ENCODE measurements at regions not wholly inside any gene's neighbourhood (a gene's known extent, or its start where the extent isn't known, plus 50 kb on each side); places are given as distances from the start of the nearest gene placed in this dataset.

- peaks cover 0 to 6% (median 3%) of the 10 kb centered on the region in 3 donors for H3K36me3 Mint-ChIP-seq
- no peak overlapping the region for H3K4me3 Mint-ChIP-seq
- H3K27me3 Mint-ChIP-seq: peaks cover 11 to 62% (median 19%) of the 10 kb centered on the region in 5 donors
- no peak overlapping the region for H3K27ac Mint-ChIP-seq
- no peaks in the 10 kb centered on the region for H3K4me1 Mint-ChIP-seq
- no peak for DNase-seq
- H3K9me3 Mint-ChIP-seq: peaks cover 0 to 6% (median 2%) of the 10 kb centered on the region in 9 donors
- POLR2A ChIA-PET: no interaction called here
- no peak for ATAC-seq
Observed at GRCh38 chr14:24744641-24745040, 110.7 kb upstream of the GZMB start.

GRCh38 chr14:24741871-24742270 is 107.9 kb upstream of the GZMB start:
- H3K4me1 Mint-ChIP-seq: no peaks in the 10 kb centered on the region
- no peak overlapping the region for H3K27ac Mint-ChIP-seq
- no peaks in the 10 kb centered on the region for H3K36me3 Mint-ChIP-seq
- no peak for DNase-seq
- H3K4me3 Mint-ChIP-seq: no peak overlapping the region
- POLR2A ChIA-PET: no interaction called here
- H3K9me3 Mint-ChIP-seq: peaks cover 0 to 6% (median 0%) of the 10 kb centered on the region in 9 donors
- no peak for ATAC-seq
- peaks cover 6 to 45% (median 19%) of the 10 kb centered on the region in 5 donors for H3K27me3 Mint-ChIP-seq

GRCh38 chr14:24735984-24736630 is 102.1 kb upstream of the GZMB start:
- Mint-ChIP-seq H3K27ac (no peak overlapping the region), H3K4me3 (no peak overlapping the region)

GRCh38 chr14:24734917-24735500 is 101.0 kb upstream of the GZMB start:
- Mint-ChIP-seq H3K4me1 (peaks cover 0 to 6% (median 2%) of the 10 kb centered on the region in 4 donors), H3K9me3 (peaks cover 0 to 2% (median 0%) of the 10 kb centered on the region in 9 donors), H3K36me3 (no peaks in the 10 kb centered on the region), H3K27me3 (peaks cover 2 to 29% (median 9%) of the 10 kb centered on the region in 5 donors), H3K27ac (no peak overlapping the region), H3K4me3 (no peak overlapping the region)
- POLR2A ChIA-PET: no interaction called here
- ATAC-seq: no peak
- DNase-seq: peak in 2 of 10 donors; percentile 23 to 32

More at GRCh38 chr14:24735984-24736630, 102.1 kb upstream of the GZMB start:
- H3K36me3 Mint-ChIP-seq: no peaks in the 10 kb centered on the region
- H3K4me1 Mint-ChIP-seq: peaks cover 0 to 6% (median 2%) of the 10 kb centered on the region in 4 donors
- peaks cover 0 to 2% (median 0%) of the 10 kb centered on the region in 9 donors for H3K9me3 Mint-ChIP-seq
- POLR2A ChIA-PET: no interaction called here
- peaks cover 2 to 29% (median 9%) of the 10 kb centered on the region in 5 donors for H3K27me3 Mint-ChIP-seq
- ATAC-seq (no peak), DNase-seq (no peak)

GRCh38 chr14:24726480-24726879 is 92.5 kb upstream of the GZMB start:
- ATAC-seq (no peak), DNase-seq (peak in 1 of 10 donors; percentile 63)
- POLR2A ChIA-PET: no interaction called here
- Mint-ChIP-seq H3K27ac (no peak overlapping the region), H3K4me3 (no peak overlapping the region), H3K36me3 (peaks cover 0 to 17% (median 2%) of the 10 kb centered on the region in 3 donors), H3K27me3 (peaks cover 7 to 58% (median 20%) of the 10 kb centered on the region in 5 donors), H3K9me3 (peaks cover 0 to 23% (median 10%) of the 10 kb centered on the region in 9 donors), H3K4me1 (no peaks in the 10 kb centered on the region)

- DNase-seq: no peak
- POLR2A ChIA-PET: no interaction called here
Observed at GRCh38 chr14:24725311-24725710, 91.3 kb upstream of the GZMB start.

GRCh38 chr14:24721775-24722174 is 87.8 kb upstream of the GZMB start:
- DNase-seq (no peak), ATAC-seq (no peak)
- H3K4me1 Mint-ChIP-seq: no peaks in the 10 kb centered on the region
- peaks cover 7 to 40% (median 17%) of the 10 kb centered on the region in 5 donors for H3K27me3 Mint-ChIP-seq
- no peaks in the 10 kb centered on the region for H3K36me3 Mint-ChIP-seq
- H3K4me3 Mint-ChIP-seq: no peak overlapping the region
- no peaks in the 10 kb centered on the region for H3K9me3 Mint-ChIP-seq
- no peak overlapping the region for H3K27ac Mint-ChIP-seq
- POLR2A ChIA-PET: no interaction called here

More at GRCh38 chr14:24725311-24725710, 91.3 kb upstream of the GZMB start:
- Mint-ChIP-seq H3K4me1 (no peaks in the 10 kb centered on the region), H3K4me3 (no peak overlapping the region), H3K9me3 (peaks cover 0 to 23% (median 10%) of the 10 kb centered on the region in 9 donors), H3K27me3 (peaks cover 7 to 59% (median 20%) of the 10 kb centered on the region in 5 donors), H3K36me3 (peaks cover 0 to 17% (median 2%) of the 10 kb centered on the region in 3 donors), H3K27ac (no peak overlapping the region)
- ATAC-seq: no peak

GRCh38 chr14:24715239-24715638 is 81.2 kb upstream of the GZMB start:
- H3K27me3 Mint-ChIP-seq: peaks cover 8 to 27% (median 13%) of the 10 kb centered on the region in 5 donors
- DNase-seq: no peak
- POLR2A ChIA-PET: no interaction called here
- peaks cover 0 to 3% (median 0%) of the 10 kb centered on the region in 4 donors for H3K4me1 Mint-ChIP-seq
- no peak for ATAC-seq
- no peaks in the 10 kb centered on the region for H3K9me3 Mint-ChIP-seq
- H3K27ac Mint-ChIP-seq: no peak overlapping the region
- no peaks in the 10 kb centered on the region for H3K36me3 Mint-ChIP-seq
- no peak overlapping the region for H3K4me3 Mint-ChIP-seq

GRCh38 chr14:24713404-24713803 is 79.4 kb upstream of the GZMB start:
- ATAC-seq (no peak), DNase-seq (no peak)
- Mint-ChIP-seq H3K36me3 (no peaks in the 10 kb centered on the region), H3K27me3 (peaks cover 6 to 27% (median 13%) of the 10 kb centered on the region in 5 donors), H3K4me3 (no peak overlapping the region), H3K27ac (no peak overlapping the region), H3K4me1 (peaks cover 0 to 6% (median 0%) of the 10 kb centered on the region in 4 donors), H3K9me3 (no peaks in the 10 kb centered on the region)
- POLR2A ChIA-PET: no interaction called here

- no peak for DNase-seq
- no peaks in the 10 kb centered on the region for H3K36me3 Mint-ChIP-seq
- H3K27ac Mint-ChIP-seq: no peak overlapping the region
- H3K4me1 Mint-ChIP-seq: peaks cover 0 to 6% (median 0%) of the 10 kb centered on the region in 4 donors
- no peak for ATAC-seq
- no peak overlapping the region for H3K4me3 Mint-ChIP-seq
- peaks cover 6 to 27% (median 13%) of the 10 kb centered on the region in 5 donors for H3K27me3 Mint-ChIP-seq
- POLR2A ChIA-PET: no interaction called here
- H3K9me3 Mint-ChIP-seq: no peaks in the 10 kb centered on the region
Observed at GRCh38 chr14:24712909-24713308, 78.9 kb upstream of the GZMB start.

- POLR2A ChIA-PET: no interaction called here
- no peak for ATAC-seq
- H3K4me1 Mint-ChIP-seq: peaks cover 0 to 6% (median 0%) of the 10 kb centered on the region in 4 donors
- no peaks in the 10 kb centered on the region for H3K9me3 Mint-ChIP-seq
- H3K27me3 Mint-ChIP-seq: peaks cover 6 to 27% (median 13%) of the 10 kb centered on the region in 5 donors
- no peak overlapping the region for H3K4me3 Mint-ChIP-seq
- H3K27ac Mint-ChIP-seq: no peak overlapping the region
- DNase-seq: no peak
- no peaks in the 10 kb centered on the region for H3K36me3 Mint-ChIP-seq
Observed at GRCh38 chr14:24712374-24712773, 78.4 kb upstream of the GZMB start.

- no peaks in the 10 kb centered on the region for H3K9me3 Mint-ChIP-seq
- peaks cover 0 to 14% (median 0%) of the 10 kb centered on the region in 4 donors for H3K4me1 Mint-ChIP-seq
- DNase-seq (peak in 9 of 10 donors; percentile 11 to 67 (median 45)), ATAC-seq (peak; percentile 55 to 57)
- no peak overlapping the region for H3K27ac Mint-ChIP-seq
- H3K36me3 Mint-ChIP-seq: no peaks in the 10 kb centered on the region
- POLR2A ChIA-PET: interaction anchor here (0.6 kb wide), 1 partner anchor 95 kb away, joined by 4 read pairs; no protein-coding TSS in a partner anchor
- H3K27me3 Mint-ChIP-seq: peaks cover 0 to 15% (median 6%) of the 10 kb centered on the region in 5 donors
- no peak overlapping the region for H3K4me3 Mint-ChIP-seq
Observed at GRCh38 chr14:24710403-24711112, 76.6 kb upstream of the GZMB start.

GRCh38 chr14:24708684-24709083 is 74.7 kb upstream of the GZMB start:
- H3K4me1 Mint-ChIP-seq: peaks cover 0 to 30% (median 0%) of the 10 kb centered on the region in 4 donors
- peak overlapping the region in 1 of 10 donors; percentile 65 for H3K27ac Mint-ChIP-seq
- no peaks in the 10 kb centered on the region for H3K9me3 Mint-ChIP-seq
- no peak for DNase-seq
- H3K4me3 Mint-ChIP-seq: no peak overlapping the region
- H3K36me3 Mint-ChIP-seq: no peaks in the 10 kb centered on the region
- no peak for ATAC-seq
- peaks cover 0 to 9% (median 0%) of the 10 kb centered on the region in 5 donors for H3K27me3 Mint-ChIP-seq
- POLR2A ChIA-PET: no interaction called here

Data from naive thymus-derived CD8-positive, alpha-beta T cell (primary cell).